GM20000 (cell line): ENCODE measurements at regions not wholly inside any gene's neighbourhood (a gene's known extent, or its start where the extent isn't known, plus 50 kb on each side); places are given as distances from the start of the nearest gene placed in this dataset.

Experiments
- DNase-seq: peaks from one replicate; pipeline ENCODE4 v3.0.0; 2012; ENCODE audit warnings: low spot score
- CTCF ChIP-seq: IDR thresholded peaks from 2 replicates; pipeline ENCODE4 v1.5.1; 2012; ENCODE audit warnings: mild to moderate bottlenecking, control low read depth; ENCODE audit errors: extremely low read depth, missing control alignments

- TF ChIP-seq CTCF = no peak
- DNase-seq = no peak
These were observed 860.6 kb downstream of the STIM2 start for GRCh38 chr4:27721193-27721592.

GRCh38 chr4:27728892-27729291, 868.3 kb downstream of the STIM2 start:
- no peak for DNase-seq

GRCh38 chr4:27742816-27743215, 882.2 kb downstream of the STIM2 start:
- DNase-seq = no peak

More at GRCh38 chr4:27728892-27729291, 868.3 kb downstream of the STIM2 start:
- TF ChIP-seq CTCF = no peak

GRCh38 chr4:27759611-27760575, 899.3 kb downstream of the STIM2 start:
- DNase-seq = no peak
- TF ChIP-seq CTCF = no peak

More at GRCh38 chr4:27742816-27743215, 882.2 kb downstream of the STIM2 start:
- no peak for TF ChIP-seq CTCF

GRCh38 chr4:27763830-27764525, 903.3 kb downstream of the STIM2 start:
- no peak for DNase-seq
- TF ChIP-seq CTCF = no peak

- no peak for TF ChIP-seq CTCF
- no peak for DNase-seq
These were observed 903.8 kb downstream of the STIM2 start for GRCh38 chr4:27764526-27764837.

GRCh38 chr4:27770895-27771294, 910.3 kb downstream of the STIM2 start:
- no peak for TF ChIP-seq CTCF
- no peak for DNase-seq
